ENCODE measurements at regions not wholly inside any gene's neighbourhood (a gene's known extent, or its start where the extent isn't known, plus 50 kb on each side); places are given as distances from the start of the nearest gene placed in this dataset.

DNA sequence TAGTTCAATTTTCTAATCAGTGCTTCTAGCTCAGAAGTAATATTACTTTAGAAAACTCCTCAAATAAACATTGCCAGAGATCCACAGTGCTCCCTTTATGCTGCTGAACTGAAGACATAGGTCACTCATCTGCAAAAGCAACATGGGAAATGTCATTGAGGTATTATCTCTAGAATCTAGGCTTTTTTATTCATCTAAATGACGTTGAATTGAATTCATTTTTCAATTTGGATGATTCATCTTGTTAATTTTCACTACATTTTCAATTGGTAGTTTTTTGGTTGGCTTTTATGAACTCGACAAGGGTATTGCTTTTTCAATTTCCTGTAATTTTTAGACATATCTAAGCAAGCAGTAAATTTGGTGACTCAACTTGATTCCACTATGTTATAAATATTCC lies 275.4 kb downstream of the NFKBIZ start:
- no peak for DNase-seq

DNA sequence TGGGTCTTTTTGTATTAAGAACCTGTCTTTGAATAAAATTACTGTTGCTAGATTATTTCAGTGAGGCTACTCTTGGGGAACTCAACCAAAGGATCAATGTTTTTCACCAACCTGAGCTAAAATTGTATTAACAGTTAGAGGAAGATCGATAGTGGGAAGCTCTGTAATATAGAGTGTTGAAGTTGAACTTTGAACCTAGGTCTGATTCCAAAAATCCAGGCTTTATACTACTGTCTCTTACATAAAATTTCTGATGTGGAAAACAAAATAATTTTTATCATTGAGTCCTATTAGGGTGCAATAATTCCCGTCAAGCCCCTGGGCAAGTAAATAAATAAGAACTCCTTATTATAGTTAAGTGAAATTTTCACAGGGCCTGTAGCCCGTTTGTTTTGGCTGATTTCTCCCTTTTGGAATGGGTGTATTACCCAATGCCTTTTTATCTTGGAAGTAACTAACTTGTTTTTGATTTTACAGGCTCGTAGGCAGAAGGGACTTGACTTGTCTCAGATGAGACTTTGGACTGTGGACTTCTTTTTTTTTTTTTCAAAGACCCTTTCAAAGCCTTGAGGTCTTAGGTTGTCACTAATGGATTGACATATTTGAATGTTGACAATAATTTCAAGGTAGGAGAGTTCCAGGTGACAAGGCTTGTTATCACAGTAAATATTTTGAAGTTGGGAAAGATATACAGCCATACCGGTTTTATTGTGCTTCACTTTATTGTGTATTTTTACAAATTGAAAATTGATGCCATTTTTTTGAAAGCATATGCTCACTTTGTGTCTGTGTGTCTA lies 276.1 kb downstream of the NFKBIZ start:
- DNase-seq: no peak

DNA sequence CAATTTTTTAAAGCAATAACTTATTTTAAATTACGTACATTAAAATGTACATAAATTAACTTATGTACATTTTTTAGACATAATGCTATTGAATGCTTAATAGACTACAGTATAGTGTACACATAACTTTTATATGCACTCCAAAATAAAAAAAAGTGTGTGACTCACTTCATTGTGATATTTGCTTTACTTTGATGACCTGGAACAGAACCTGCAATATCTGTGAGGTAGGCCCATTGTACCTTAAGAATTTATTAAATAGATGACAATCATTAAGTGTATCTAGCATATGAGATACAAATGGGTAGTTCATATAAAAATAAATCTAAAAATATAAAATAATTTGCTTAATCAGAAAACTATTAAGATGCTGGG lies 276.7 kb downstream of the NFKBIZ start:
- DNase-seq: no peak

DNA sequence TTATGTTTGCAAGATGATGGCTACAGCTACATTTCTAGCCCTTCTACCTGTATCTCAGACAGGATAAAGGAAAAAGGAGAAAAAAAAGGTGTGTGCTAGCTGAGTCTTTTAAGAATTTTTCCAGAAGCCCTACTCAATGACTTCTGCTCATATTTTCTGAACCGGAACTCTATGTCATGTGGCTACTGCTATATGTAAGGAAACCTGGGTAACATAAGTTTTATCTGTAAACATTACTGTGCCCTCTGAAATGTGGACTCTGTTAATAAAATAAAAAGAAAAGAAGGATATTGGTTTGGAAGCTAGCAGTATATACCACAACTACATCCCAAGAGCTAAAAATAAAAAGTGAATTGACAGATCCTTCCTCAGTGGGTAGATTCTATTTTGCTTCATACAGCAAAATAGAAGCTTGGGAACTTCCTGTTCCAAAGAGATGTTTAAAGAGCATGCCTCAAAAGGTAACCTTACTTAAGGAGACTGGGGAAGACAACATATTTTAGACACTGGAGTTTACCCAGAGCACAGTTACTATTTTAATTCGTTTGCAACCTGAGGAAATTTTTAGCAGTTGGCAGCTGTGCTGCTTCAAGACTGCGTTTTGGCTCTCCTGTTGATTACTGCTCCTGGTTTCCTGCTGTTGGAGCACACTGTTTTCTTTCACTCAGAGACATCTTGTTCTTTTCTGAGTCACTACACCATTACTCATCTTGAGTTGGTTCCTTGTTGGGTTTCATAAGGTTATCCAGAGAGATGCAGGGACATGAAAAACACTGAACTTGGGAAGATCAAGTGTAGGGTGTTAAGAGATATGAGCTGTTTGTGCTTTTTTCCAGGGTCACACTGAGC lies 280.7 kb downstream of the NFKBIZ start:
- DNase-seq: no peak

DNA sequence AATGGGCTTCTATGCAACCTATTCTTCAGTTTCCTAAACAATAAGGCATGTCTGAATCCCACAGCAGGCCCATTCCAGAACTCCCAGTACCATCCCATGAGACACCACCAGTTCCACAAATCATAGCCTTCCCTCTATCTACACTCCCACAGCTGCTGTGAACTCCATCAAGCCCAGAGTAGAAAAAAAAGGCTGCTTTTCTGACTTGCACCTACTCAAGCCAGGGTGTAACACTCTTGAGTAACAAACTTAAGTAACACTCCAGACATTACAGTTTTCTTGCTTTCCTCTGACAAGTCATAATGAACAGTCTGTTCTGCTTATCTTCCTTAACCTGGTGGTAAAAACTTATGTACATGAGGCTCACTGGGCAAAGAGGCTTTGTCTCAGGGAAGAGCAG lies 283.1 kb downstream of the NFKBIZ start:
- no peak for DNase-seq

DNA sequence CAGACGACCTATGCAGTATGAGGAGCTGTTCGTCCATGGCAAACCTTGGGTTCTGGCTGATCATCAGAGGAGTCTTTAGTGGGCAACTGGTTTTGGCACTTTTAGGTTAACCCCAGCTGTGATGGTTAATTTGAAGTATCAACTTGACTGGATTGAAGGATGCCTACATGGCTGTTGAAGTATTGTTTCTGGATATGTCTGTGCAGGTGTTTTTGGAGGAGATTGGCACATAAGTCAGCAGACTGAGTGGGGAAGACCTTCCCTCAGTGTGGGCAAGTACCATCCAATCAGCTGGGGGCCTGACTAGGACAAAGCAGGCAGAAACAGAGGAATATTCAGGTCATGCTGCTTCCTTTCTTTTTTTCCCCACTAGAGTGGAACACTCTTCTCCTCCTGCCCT lies 284.1 kb downstream of the NFKBIZ start:
- DNase-seq: no peak

DNA sequence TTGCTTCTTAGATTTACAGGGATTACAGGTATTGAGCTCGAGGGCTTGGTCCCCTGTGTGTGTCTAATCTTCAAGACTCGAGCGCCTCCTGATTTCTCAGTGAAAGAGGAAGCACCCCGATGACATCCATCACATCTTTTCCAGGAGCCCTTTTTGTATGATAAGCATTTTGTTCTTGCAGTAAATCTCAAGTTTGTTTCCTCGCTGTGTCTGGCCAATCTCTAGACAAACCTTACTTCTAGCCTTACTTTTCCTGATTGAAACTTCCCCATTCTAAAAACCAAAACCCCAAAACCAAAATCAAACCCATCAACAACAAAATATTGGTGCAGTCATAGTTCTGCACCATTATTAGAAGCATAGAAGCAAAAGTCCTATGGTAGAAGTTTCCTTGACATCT lies 286.0 kb downstream of the NFKBIZ start:
- DNase-seq: no peak

DNA sequence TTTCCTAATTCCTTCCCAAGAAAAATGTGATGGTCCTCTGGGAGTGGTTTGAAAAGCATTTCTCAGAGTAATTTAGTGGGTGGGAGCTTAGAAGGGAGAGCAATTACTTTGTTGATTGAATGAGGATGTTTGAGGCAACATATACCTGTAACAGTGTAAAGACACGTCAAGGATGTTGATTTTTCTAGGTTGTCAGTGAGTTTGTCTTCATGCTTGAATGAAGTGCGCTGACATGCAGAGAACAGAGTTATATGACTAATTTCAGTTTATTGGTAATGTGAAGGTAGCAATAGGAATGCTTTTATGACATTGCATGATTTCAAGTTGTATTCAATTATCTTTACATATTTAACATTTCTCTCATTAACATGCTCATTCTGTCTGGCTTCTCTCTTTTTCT lies 286.9 kb downstream of the NFKBIZ start:
- DNase-seq: no peak

DNA sequence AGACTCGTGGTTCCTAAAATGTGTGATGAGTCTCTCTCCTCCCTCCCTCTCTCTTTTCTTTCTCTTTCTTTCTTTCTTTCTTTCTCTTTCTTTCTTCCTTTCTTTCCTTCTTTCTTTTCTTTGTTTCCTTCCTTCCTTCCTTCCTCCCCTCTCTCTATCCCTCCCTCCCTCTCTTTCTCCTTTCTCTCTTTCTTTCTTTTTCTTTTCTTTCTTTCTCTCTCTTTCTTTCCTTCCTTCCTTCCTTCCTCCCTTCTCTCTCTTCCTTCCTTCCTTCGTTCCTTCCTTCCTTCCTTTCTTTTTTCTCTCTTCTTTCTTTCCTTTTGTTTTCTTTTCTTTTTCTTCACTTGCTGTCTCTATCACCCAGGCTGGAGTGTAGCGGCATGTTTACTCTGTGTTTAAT lies 290.8 kb downstream of the NFKBIZ start:
- DNase-seq: no peak

DNA sequence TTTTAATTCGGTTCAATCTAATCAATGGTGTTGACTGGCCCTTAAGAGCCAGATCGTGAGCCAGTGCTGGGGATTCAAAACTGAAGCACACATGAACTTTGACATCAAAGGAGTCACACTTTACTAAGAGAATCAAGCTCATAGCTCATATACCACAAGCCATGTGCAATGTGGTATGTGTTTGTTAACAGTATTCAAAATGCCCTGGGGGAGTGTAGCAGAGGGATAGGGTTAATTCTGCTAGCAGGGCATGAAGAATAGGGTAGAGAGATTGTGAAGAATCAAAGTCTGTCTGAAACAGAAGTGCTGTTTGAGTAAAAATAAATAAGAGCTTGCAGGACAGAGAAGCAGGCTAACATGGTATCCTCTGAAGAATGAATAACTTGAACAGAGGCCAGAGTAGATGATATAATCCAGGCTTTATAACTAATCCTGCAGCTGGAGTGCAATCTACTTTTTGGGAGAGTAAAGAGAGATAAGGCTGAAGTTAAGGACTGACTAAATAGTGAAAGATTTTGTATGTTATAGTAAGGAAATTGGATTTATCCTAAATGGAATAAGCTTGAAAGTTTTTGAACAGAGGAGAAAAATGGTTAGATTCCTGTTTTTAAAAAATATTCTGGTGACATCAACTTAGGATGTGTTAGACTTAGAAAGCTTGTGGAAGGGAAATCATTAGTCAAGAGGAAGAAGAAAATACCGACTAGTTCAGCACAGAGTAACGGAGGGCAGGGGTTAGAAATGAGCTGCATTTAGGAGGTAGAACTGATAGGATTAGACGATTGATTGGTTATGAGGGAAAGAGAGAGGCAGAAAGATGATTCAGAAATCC lies 292.0 kb downstream of the NFKBIZ start:
- no peak for DNase-seq

DNA sequence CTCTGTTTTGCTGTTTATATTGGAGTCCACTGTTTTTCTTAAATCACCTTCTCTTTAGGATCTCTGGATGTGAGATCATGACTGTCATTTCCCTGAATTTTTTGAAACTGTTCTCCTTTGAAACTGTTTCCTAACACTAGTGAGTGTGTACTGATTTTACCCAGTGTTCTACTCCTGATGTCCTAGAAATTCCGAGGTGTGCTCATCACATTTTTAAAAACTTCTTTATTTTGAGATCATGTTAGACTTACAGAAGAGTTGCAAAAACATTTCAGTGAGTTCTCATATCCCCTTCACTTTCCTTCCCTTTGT lies 292.6 kb downstream of the NFKBIZ start:
- DNase-seq: no peak

DNA sequence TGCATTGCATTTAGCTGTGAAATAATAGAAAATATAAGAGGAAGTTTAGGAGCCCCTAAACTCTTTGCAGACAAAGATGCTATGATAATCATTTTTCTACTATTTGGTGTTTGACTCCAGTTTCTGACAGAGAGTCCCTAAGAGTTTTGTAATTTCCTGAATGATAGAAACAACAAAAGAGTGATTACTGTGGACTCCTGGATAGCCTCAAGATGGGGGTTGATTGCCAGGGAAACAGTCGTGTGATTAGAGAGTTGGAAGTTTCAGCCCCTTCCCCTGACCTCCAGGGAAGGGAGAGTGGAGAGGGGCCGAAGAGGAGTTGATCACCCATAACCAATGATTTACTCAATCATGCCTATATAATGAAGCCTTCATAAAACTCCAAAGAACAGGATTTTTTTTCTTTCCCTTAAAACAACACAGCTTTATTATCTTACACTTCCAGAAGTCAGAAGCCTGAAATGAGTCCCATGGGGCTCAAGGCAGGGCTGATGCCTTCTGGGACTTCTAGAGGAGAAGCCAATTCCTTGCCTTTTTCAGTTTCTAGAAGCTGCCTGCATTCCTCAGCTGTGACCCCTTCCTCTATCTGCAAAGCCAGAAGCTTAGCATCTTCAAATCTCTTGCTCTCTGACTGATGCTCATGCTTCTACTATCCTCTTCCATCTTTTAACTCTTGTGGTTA lies 292.3 kb upstream of the ZPLD1 start:
- DNase-seq: no peak

DNA sequence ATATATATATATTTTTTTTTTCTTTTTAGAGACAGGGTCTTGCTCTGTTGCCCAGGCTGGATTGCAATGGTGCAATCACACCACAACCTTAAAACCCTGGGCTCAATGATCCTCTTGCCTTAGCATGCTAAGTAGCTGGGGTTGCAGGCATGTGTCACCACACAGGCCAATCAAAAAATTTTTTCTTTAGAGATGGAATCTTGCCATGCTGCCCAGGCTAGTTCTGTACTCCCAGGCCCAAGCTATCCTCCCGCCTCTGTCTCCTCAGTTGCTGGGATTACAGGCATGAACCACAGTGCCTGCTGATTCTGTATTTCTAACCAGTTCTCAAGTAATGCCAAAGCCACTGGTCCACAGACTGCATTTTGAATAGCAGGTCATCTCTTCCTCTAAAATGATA lies 291.3 kb upstream of the ZPLD1 start:
- no peak for DNase-seq

DNA sequence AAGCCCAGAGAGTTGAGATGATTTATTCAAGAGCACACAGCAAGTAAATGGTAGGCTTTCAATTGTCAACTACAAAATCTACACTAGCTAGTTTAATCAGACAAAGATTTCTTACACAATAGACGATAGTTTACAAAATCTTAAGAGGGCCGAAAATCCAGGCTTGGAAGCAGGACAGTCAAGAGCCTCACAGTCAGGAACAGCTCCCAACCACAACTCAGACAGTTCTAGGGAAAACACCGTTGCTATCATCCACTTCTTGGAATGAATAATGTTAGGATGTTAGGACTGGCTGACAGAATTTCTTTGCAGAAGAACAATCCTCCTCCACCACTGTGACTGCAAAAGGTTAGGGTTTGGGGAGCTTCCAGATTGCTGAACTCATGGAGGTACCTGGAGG lies 290.8 kb upstream of the ZPLD1 start:
- DNase-seq: no peak

DNA sequence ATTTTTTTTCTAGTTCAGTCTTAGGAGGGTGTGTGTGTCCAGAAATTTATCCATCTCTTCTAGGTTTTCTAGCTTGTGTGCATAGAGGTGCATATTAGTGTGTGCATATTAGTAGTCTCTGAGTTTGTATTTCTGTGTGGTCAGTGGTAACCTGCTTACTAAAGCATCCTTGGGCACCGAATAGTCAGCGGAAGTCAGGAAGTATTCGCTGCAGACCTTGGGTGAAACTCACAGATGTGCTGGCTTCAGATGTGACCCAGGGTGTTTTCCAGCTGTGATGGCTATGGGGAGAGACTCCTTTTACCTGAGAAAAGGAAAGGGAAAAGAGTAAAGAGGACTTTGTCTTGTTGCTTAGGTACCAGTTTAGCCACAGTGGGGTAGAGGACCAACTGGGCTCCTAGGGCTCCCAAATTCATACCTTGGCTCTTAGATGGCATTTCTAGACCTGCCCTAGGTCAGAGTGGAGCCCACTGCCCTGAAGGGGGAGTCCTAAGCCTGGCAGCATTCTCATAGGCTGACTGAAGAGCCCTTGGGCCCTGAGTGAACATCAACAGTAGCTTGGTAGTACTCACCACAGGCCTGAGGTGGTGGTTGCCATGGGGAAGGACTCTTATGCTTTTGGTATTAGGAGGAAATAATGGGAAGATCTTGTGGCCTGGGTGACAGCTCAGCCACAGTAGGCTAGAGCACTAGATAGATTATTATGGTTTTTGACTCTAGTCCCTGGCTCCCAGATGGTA lies 286.0 kb upstream of the ZPLD1 start:
- DNase-seq: no peak

DNA sequence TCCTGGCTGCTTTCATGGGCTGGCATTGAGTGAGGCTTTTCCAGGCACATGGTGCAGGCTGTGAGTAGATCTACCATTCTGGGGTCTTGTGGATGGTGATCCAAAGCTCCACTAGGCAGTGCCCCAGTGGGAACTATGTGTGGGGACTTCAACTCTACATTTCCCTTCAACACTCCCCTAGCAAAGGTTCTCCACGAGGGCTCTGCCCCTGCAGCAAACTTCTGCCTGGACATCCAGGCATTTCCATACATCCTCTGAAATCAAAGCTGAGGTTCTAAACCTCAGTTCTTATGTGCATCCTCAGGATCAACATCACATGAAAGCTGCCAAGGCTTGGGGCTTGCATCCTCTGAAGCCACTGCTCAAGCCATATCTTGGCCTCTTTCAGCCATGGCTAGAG lies 282.9 kb upstream of the ZPLD1 start:
- DNase-seq: no peak

DNA sequence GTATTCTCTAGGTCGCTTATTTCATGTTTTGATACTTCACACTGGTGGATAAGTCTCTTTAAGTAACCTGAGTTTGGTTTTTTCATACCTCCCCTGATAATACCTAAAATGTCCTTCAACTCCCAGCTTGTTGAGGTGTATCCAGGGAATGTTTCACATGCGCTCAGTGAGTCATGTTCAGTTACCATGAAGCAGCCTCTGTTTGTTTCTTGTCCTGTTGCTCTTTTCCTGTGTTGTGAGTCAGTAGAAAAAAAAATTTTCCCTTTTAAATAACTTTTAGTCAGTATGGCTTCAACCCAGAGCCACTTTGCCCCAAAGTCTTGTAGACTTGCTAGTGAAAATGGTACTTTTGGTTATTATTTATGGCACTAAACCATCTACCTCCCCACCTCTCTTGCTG lies 278.4 kb upstream of the ZPLD1 start:
- DNase-seq: no peak

DNA sequence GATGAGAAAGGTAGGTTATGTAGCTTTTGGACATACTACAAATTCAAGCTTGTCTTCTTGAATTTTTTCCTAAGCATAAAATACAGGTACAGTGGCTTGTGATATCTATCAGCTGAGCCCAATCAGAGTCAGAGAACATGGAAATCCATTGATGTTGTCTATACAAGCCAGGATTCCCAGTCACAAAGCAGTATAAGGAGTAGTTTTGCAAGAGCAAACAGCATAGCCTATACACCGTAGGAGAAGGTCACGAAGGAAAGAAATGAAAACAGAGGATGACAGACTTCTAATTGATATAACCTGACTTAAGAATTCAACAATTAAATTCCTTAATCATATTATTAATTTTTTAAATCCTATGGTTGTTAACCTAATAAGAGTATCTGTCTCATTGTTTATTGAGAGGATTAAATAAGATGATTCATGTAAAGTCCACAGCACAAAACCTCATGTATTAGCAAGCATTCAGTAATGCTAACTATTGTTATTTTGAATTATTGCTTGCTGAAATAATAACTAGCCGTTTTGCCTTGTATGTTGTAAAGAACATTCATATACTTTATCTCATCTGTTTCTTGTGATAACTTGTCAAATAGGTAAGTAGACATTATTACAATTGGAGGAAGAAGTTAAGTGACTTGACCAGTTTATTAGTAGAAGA lies 276.6 kb upstream of the ZPLD1 start:
- no peak for DNase-seq

DNA sequence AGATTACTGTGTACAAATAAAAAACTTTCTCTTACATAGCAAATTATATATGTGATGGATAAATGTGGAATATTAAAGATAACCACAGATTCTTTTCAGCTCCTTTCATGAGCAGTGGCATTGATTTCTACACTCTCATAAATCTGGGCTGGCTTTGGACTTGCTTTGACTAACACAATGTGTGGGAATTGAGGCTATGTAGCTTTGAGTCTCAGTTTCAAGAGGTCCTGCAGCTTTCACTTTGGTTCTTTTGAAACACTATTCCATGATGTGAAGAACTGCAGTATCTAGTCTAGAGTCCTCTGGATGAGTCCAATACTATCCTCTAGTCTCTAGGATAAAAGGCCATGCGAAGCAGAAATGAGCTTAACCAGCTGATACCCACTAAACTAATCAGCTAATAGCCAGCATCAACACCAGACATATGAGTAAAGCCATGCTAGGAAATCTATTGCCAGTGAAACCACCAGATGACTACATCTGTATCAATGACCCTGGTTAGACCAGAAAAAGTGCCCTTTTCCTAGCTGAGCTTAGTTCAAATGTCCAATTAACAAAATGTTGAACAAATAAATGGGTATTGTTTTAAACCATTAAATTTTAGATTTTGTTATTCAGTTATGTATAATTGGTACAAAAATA lies 274.9 kb upstream of the ZPLD1 start:
- DNase-seq: no peak

DNA sequence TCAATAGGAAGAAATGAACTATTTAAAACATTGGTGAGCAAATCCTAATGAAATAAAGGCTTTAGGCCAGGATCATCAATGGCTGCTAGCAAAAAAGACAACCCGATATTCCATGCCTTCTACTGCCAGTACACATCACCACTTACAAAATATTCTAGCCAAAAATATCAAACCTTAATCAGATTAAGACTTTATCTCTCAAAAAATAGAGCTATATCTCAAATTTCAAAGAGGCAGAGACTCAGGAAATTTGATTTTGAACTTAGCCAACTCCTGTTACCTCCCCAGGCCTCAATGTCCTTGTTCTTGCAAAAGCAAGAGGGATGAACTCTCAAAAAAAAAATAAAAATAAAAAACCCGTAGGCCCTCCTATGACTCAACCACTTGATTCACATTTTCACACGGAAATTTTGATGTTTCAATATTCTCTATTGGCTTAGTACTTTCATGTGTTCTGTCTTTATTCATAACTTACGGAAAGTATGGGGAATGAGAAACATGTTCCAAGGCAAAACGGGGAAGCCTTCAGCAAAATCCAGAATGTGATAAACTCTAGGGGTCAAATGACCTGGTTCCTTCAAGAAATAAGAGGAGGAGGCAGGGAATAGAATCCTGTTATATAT lies 273.3 kb upstream of the ZPLD1 start:
- no peak for DNase-seq

DNA sequence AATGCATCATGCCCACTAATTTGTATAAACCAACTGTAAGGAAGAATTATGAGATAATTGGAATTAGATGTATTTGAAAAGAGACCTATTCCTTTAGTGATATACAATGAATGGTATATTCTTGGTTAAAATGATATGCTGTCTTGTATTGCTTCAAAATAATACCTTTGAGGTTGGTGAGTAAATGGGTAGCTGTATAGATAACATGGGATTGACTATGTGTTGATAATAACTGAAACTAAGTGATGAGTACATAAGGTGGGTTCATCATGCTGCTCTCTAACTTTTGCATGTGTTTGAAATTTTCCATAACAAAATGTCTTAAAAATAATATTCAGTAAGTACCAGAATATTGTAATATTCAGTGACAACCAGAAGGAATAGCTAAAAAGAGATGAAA lies 272.6 kb upstream of the ZPLD1 start:
- no peak for DNase-seq

Data from right forelimb (tissue), 1 donor.